ENCODE measurements at regions not wholly inside any gene's neighbourhood (a gene's known extent, or its start where the extent isn't known, plus 50 kb on each side); places are given as distances from the start of the nearest gene placed in this dataset.

DNA sequence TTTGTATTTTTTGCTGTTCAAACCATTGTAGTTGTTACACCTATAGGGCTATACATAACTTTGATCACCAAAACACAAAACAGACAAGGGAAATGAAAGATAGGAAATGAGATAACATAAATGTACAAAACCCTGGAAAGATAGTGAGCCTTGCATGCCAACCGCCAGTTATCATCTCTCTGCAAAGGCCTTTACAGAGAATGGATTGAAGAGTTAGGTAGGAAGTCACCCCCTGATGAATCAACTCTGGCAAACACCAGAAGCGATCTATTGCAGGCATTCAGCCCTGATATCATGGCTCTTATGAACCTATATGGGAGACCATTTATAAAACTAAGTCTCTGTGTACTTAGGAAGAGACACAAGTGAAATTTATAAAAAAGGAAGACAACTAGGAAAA, 588.0 kb downstream of the TUSC7 start:
- TF ChIP-seq, protein P1, sequence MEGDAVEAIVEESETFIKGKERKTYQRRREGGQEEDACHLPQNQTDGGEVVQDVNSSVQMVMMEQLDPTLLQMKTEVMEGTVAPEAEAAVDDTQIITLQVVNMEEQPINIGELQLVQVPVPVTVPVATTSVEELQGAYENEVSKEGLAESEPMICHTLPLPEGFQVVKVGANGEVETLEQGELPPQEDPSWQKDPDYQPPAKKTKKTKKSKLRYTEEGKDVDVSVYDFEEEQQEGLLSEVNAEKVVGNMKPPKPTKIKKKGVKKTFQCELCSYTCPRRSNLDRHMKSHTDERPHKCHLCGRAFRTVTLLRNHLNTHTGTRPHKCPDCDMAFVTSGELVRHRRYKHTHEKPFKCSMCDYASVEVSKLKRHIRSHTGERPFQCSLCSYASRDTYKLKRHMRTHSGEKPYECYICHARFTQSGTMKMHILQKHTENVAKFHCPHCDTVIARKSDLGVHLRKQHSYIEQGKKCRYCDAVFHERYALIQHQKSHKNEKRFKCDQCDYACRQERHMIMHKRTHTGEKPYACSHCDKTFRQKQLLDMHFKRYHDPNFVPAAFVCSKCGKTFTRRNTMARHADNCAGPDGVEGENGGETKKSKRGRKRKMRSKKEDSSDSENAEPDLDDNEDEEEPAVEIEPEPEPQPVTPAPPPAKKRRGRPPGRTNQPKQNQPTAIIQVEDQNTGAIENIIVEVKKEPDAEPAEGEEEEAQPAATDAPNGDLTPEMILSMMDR (IDR thresholded peaks at IDR 0.05; ENCODE audit: insufficient read depth, low read depth, low read length): no peak
- no peak for TF ChIP-seq EZH2 (IDR thresholded peaks at IDR 0.05; ENCODE audit: insufficient read depth, low read length)

Measured in astrocyte (in vitro differentiated cells and primary cell).